GM19240 (cell line): ENCODE measurements at regions not wholly inside any gene's neighbourhood (a gene's known extent, or its start where the extent isn't known, plus 50 kb on each side); places are given as distances from the start of the nearest gene placed in this dataset.
A peak's percentile ranks its signal among the peaks of the same experiment; 100 is the strongest.
"Not testable (repeated sequence)": the region's sequence is repeated elsewhere in the genome, so short reads cannot be mapped to it uniquely, and the experiment has no call there.

Source experiments
- DNase-seq: peaks from one replicate; pipeline ENCODE4 v3.0.0; 2011; ENCODE audit warnings: low spot score; ENCODE audit not compliant: insufficient read length

DNA sequence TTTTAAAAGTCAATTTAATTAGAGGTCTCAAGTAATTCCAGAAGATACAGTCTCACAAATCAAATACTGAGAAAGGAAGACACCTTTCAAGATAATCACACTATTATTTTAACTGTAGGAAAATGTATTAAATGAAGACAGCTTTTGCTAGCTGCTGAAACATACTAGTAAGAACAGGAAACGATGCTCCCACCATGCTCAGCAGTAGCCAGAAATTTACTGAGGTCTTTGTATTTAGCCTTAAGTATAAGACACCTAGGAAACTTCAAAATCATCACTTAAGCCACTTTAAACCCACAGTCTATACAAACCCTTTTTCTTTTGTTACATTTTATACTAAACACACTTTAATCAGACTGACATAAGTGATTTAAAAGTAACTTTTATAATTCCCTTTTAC lies 72.7 kb upstream of the NPIPB12 start:
- not testable (repeated sequence) for DNase-seq

DNA sequence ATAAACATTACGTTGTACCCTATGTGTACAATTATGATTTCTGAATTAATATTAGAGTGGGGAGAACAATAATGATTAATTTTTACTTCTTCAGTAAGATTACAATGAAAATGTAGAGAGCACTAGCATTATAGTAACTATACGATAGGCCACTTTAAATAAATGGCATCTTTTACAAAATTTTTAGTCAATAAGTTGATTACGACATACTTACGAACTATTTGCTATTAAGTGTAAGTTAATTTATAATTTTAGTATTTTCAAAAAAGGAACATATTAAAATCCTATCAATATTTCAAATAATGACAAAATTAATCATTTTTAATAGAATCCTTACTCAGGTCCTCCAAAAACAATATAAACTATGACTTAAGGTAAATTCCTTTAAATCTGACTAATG lies 75.6 kb upstream of the NPIPB12 start:
- DNase-seq = not testable (repeated sequence)

DNA sequence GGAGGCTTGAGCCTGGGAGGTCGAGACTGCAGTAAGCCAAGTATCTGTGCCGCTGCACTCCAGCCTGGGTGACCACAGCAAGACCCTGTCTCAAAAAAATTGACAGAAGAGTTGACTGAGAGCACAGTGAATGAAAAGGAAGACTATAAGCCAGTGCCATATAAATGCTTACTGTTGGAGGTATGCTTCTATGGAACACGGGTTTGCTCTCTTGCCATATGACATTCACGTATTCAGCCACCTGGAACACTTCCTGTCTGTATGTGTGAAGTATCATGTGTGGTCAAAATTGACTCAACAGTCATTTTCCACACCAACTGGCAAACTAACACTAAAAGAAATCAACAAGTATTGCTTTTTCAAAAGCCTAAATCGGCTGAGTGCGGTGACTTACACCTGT lies 71.1 kb upstream of the SPN start:
- not testable (repeated sequence) for DNase-seq

DNA sequence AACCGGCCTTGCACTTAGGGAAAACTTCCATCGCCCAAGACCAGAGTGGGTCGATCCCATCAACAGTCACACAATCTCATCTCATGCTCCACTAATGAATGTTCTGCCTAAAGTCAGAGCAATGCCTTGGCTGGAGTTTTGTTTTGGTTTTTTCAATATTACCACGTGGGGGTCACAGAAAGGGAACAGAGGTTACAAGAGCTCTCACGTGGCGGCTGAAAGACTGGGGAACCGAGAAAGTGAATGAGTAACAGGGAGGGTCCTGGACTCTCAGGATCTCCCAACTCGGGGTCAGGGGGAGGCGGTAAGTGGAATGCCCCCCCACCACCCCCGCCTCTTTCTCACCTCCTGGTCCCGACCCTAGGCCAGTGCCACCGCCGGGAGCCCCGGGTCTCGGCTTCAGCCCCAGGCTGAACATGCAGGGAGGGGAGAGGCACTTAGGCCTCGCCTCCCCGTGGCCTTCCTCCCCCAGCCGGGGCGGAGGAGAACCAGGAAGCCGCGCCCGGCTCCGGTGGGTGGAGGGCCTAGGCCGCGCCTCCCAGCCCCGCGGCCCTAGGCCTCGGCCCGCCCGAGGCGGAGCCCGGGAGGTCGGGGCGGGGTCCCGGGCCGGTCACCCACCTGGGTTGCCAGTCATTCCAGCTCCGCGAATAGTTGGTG lies 68.7 kb upstream of the SPN start:
- DNase-seq = not testable (repeated sequence)

GRCh38 chr16:29594926-29595838 lies 67.9 kb upstream of the SPN start:
- peak; percentile 21 for DNase-seq

DNA sequence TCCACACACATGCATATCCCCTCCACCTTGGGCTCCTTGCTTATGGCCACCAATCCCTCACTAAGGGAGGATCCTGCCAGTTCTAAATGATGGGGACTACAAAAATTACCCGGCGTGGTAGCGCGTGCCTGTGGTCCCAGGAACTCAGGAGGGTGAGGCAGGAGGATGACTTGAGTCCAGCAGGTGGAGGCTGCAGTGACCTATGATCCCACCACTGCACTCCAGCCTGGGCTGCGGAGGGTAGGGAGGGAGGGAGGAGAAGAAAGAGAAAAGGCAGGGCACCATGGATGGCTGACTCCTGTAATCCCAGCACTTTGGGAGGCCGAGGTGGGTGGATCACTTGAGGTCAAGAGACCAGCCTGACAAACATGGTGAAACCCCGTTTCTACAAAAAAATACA lies 66.0 kb upstream of the SPN start:
- DNase-seq = not testable (repeated sequence)

GRCh38 chr16:29600111-29601000 lies 62.7 kb upstream of the SPN start:
- not testable (repeated sequence) for DNase-seq

DNA sequence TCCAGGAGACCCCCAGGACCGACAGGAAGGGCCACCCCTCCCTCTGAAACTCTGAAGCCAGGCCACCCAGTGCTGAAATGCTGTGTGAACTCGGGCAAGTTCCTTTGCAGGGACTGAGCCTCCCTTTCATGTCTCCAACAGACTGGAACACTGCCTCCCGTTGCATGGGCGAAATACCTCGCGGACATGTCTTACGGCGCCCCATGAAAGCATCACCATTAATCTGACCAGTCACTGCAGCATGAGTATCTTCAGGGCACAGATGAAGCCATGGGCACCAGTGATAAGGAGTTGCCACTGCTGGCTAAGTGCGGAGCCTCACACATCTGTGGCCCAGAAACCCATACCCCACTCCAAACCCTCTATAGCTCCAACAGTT lies 60.8 kb upstream of the SPN start:
- DNase-seq = not testable (repeated sequence)

DNA sequence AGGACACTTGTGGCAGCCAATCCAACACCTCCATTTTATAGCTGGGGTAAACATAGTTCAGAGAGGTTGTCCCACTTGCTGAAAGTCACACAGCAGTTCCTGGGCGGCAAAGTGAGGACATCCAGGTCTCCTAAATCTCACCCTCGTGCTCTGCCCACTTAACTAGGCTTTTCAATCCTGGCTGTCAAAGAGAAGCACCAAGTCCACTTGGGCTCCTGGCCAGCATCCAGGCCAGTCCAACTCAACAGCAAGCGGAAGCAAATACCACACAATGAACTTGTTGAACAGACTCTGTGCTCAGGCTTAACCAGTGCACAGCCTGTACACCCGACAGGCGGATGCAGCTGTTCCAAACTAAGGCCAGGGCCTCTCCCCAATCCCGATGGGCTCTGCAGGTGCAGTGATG lies 60.4 kb upstream of the SPN start:
- not testable (repeated sequence) for DNase-seq

DNA sequence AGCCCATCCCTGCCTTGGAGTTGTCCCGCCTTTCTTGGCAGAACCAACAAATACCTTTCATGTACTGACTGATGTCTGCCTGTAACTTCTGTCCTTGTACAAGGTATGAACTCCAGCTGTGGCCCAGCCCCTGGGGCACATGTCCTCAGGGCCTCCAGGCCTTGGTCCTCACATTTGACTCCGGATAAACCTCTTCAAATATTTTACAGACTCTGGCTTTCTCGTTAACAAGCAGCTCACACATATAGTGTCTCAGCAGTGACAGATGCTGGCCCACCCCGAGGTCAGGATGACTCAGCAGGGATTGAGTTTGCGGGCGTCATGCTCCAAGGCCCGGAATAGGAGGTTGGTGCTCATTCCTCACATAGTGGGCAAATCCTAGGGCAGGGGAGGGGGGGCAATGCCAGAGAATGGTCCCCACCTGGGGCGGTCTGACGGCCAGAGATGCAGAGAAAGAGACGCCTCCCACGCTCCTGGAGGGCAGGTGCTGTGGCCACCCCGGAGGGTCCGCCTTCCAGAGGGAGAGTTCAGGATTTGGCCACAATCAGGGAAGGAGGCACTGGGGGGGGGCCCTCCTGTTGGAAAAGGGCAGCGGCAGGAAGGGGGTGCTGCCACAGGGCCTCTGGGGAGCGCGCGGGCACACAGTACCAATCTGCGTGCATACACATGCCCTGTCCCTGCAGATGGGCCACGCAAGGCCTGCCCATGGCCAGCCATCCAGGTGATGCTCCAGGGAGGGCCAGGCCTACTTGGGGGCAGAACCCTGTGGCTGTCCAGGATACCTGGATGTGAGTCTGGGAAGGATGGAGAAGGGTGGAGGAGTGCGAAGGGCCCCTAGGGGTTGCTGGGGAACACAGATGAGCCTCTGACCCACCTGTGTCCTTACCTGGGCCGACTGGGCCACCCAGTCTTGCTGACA lies 58.2 kb upstream of the SPN start:
- DNase-seq = not testable (repeated sequence)

GRCh38 chr16:29605593-29606205 lies 57.3 kb upstream of the SPN start:
- DNase-seq = not testable (repeated sequence)

DNA sequence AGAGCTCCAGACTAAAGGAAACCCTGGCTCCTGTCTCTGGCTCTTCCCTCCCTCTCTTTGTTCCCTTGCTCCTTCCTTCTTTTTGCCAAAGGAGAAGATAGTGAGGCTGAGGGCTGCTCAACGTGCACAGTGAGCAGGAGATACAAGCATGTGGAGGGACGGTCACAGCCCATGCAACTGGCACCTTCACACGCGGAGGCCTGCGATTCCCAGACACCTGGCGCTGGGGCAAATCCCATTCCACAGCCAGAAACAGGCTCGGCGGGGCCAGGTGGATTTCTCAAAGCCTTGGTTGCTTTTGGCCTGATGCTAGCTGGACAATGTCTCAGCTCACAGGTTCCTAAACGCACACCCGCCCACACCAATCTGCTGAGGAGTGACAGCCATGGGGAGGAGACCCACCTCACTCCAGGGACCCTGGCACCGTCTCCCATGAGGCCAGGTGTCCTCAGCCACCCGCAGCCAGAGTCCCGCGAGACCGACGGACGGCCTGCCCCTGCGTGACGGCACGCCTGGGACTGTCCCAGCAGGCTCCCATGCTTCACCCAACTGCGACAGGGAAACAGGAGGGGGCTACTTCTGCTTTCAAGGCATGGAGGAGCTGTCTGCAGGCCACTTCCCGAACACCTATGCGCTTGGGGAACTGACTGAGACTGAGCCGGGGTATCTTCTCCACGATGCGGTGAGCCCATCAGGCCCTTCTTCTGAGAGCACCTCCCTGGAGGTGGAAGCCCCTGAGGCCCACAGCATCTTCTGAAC lies 56.2 kb upstream of the SPN start:
- DNase-seq = not testable (repeated sequence)

GRCh38 chr16:29607428-29607823 lies 55.6 kb upstream of the SPN start:
- not testable (repeated sequence) for DNase-seq

- not testable (repeated sequence) for DNase-seq
These were observed 50.4 kb upstream of the SPN start for GRCh38 chr16:29612381-29613306.
